ENCODE measurements at regions not wholly inside any gene's neighbourhood (a gene's known extent, or its start where the extent isn't known, plus 50 kb on each side); places are given as distances from the start of the nearest gene placed in this dataset.
"Not testable (repeated sequence)": the region's sequence is repeated elsewhere in the genome, so short reads cannot be mapped to it uniquely, and the experiment has no call there.

DNA sequence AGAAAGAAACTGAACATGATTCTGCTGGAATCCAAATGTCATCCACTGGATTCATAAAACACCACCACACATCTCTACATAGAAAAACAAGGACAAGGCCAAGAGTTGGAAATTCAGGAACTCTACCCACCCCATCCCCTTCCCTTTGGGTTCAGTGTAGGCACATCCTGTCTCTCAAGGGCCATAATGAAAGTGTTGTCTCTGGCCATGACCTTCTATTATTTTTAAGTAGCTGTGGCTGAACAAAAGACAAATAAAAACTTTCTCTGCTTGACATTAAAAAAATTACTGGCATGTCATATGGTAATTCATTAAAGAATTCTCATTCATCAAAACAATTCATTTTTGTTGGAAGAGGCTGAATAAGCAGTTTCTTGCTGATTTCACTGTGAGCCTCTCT is 54.9 kb upstream of the ZBTB18 start:
- DNase-seq (ENCODE audit: low read depth) = no peak

- DNase-seq (ENCODE audit: low read depth) = no peak
Measured at GRCh38 chr1:243991650-243992049, 59.4 kb upstream of the ZBTB18 start.

DNA sequence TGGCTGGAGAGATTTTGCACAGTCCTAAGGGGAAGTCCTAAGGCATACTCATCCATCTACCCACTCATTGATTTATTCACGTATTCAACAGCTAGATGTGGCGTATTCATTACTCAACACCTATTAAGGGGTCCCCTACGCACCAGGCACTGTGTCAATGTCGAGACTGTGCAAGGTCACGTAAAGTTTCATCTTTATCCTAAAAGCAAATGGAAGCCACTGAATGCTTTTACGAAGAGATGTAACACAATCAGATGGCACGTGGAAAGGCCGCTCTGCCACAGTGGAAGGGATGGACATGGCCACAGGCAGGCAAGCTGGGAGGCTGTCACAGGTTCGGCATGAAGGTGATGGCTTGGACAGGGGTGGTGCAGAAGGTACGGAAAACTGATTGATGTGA is 66.3 kb upstream of the ZBTB18 start:
- no peak for DNase-seq (ENCODE audit: low read depth)

DNA sequence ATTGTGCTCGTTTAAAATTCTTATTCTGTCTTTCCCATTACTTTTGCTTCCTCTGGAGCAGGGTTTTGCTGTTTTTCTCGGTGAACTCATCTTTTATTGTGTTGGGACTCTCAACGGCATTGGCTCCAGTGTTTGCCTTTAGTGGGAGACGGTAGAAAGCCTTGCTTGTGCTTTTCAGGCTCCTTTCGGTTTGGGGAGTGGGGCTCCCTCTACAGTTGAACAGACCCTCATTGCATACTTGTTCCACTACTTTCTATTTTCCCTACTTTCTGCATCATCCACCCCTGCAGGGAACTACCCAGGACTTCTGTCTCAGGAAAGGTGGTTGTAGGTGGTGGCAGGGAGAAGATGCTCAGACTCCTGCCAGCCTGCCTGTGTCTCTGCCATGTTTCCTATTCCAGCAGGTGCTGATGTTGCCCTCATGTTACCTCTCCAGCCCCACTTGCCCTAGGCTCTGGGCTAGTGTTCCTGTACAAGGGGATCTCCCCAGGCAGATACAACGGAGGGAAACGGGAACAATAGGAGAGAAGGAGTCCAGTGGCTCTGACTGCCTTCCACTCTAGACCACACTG is 68.5 kb upstream of the ZBTB18 start:
- DNase-seq (ENCODE audit: low read depth) = no peak

DNA sequence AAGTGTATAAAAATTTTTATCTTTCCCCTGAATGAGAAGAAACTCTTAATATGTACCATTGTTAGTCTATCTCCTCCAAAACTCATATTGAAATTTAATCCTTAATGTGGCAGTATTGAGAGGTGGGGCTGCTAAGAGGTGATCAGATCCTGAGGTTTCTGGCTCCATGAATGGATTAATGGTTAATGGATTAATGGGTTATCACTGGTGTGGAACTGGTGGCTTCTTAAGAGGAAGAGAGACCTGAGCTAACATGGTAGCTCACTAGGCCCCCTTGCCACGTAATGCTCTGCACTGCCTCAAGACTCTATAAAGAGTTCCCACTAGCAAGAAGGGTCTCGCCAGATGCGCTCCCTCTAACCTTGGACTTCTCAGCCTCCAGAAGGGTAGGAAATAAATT is 70.6 kb upstream of the ZBTB18 start:
- DNase-seq (ENCODE audit: low read depth) = no peak

- no peak for DNase-seq (ENCODE audit: low read depth)
Measured at GRCh38 chr1:243980071-243980470, 71.0 kb upstream of the ZBTB18 start.

DNA sequence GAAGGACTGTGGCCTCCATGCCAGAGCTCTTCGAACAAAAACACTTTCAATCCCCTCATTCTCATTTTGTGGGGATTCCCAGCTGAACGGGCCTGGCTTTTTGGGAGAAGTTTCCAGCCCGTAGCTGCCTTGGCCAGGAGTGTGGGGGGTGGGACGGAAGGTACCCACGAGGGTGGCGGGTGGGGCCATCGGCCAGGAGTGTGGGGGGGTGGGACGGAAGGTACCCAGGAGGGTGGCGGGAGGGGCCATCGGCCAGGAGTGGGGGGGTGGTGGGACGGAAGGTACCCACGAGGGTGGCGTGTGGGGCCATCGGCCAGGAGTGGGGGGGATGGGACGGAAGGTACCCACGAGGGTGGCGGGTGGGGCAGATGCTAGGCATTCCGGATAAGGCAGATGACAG is 71.7 kb upstream of the ZBTB18 start:
- DNase-seq (ENCODE audit: low read depth) = no peak

GRCh38 chr1:243977094-243977493 is 74.0 kb upstream of the ZBTB18 start:
- no peak for DNase-seq (ENCODE audit: low read depth)

DNA sequence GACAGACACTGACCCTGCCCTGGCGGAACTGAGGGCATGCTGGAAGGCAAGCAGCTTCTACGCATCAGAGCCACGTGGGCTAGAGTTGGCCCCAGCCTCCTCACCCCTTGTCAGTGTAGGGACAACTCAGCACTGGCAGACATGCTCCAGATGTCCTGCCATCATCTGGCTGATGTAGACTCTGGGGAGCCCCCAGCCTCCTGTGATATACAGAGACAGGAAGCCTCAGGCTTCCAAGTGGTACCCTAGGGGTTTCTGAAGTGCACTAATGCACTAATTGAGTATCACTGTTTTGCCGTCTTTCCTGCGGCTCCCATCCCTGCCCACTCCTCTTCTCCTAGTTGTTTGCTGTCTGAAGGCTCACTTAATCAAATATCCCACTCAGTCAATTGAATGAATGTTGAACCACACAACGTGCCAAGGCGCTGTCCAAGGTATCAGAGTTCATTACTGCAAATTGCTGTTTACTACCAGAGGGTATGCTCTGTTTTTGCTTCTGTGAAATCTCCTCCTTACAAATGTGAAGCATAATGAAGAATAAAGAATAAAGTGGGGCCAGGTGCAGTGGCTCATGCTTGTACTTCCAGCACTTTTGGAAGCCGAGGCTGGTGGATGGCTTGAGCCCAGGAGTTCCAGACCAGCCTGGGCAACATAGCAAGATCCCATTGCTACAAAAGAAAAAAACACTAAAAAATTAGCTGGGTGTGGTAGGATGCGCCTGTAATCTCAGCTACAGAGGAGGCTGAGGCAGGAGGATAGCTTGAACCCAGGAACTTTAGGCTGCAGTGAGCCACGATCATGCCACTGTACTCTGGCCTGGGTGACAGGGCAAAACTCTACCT is 76.4 kb upstream of the ZBTB18 start:
- DNase-seq (ENCODE audit: low read depth) = no peak

DNA sequence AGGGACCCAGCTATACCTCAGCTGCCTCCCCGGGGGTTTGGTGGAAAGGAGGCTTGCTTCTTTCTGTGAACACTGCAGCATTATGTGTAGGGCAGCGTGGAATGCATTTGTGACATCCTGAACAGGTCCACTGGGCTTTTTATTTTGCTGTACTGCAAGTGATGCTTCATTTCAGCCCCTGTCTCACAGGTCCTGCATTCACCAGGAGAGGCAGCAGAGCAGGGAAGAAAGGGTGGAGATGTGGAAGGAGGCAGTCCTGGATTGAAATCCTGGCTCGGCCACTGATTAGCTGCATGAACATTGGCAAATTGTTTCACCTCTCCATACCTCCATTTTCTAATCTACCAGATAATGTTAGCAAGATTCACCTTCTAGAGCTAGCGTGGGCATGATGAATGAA is 77.9 kb upstream of the ZBTB18 start:
- DNase-seq (ENCODE audit: low read depth) = no peak

DNA sequence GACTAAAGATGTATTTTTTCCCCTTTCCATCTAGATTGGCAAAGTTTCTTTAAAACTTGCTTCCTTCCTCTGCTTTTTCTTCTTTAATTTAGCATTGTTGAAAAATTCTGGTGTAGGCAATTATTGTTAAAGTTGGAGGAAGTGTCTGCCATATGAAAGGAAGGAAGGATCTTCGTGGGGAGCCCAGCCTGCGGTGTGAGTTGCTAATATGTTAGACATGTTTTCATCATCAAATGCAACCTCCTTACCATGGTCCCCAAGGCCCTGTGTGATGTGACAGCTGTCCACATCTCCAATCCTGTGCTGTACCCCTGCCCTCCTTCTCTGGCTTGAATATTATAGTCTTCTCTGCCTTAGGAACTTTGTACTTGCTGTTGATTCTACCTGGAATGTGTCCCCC is 81.0 kb upstream of the ZBTB18 start:
- no peak for DNase-seq (ENCODE audit: low read depth)

DNA sequence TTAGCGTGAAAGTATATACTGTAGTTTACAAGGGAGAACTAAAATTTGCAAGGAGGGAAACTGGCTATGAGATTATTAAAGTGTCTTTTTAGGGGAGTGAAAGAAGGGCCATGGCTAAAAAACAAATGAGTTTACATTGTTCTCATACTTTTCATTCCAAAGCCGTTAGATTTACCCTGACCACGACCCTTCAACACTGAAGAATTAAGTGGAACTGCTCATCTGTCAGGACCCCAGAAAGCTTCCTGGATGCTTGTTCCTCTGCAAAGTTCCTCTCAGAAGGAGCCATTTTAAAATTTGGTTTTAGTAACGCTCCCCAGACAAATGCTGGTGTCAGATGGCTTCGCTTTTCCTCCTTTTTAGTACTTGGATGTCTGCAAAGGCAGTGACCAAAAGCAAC is 82.7 kb upstream of the ZBTB18 start:
- DNase-seq (ENCODE audit: low read depth) = no peak

DNA sequence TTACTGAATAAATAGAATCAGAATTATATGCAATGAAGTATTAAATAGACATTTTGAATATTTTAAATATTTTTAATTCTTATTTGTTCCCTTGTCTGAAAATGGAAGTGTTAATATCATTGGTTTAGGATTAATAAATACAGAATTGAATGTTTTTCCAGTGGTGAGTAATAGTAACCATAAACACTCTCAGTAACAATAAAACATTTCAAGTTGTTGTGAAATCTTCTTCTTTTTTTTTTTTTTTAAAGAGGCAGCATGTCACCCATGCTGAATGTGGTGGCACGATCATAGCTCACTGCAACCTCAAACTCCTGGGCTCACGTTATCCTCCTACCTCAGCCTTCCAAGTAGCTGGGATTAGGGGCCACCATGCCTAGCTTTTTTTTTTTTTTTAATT is 86.2 kb upstream of the ZBTB18 start:
- DNase-seq (ENCODE audit: low read depth) = no peak

- no peak for DNase-seq (ENCODE audit: low read depth)
Measured at GRCh38 chr1:243963571-243963970, 87.5 kb upstream of the ZBTB18 start.

- DNase-seq (ENCODE audit: low read depth) = no peak
Measured at GRCh38 chr1:243962541-243962940, 88.5 kb upstream of the ZBTB18 start.

GRCh38 chr1:243959998-243960397 is 91.1 kb upstream of the ZBTB18 start:
- no peak for DNase-seq (ENCODE audit: low read depth)

- DNase-seq (ENCODE audit: low read depth) = no peak
Measured at GRCh38 chr1:243957141-243957540, 93.9 kb upstream of the ZBTB18 start.

DNA sequence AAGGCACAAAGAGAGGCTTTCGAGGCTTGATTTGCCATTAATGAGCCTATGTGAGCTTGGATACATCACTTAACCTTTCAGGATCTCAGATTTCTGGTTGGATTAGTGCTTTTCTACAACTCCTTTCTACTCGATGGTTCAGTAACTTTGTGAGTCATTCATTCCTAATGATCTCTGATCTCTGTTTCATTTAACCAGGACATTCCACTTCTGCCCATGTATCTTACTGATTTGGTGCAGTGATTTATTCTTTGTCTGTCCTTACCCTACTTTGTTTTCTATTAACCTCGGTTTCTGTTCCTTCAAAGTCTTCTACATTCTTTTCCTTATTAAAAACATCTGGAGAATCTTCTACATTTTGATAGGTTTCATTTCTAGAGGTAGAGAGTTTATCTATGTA is 94.6 kb upstream of the ZBTB18 start:
- DNase-seq (ENCODE audit: low read depth) = no peak

GRCh38 chr1:243951207-243951606 is 99.9 kb upstream of the ZBTB18 start:
- not testable (repeated sequence) for DNase-seq (ENCODE audit: low read depth)

DNA sequence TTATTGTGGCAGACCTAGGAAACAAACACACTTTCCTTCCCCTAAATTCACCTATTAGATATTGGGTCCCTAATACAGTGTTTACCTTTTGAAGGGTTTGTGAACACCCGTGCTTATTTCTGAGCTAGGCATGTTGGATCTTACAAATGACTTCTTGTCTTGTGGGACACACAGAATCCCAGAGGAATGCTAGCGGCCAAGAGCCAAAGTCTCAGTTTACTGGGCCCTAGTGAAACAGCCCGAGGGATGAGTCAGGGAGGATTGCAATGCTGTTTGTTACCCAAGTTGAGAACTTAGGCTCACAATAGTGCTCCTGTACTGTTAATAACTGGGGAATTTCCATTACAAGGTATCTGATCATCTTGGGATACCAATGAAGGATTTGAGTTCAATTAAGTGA is 100.1 kb upstream of the AKT3 start:
- no peak for DNase-seq (ENCODE audit: low read depth)

- DNase-seq (ENCODE audit: low read depth) = peak; percentile 13
Measured at GRCh38 chr1:243946946-243947345, 96.9 kb upstream of the AKT3 start.

- DNase-seq (ENCODE audit: low read depth) = no peak
Measured at GRCh38 chr1:243946253-243946652, 96.2 kb upstream of the AKT3 start.

DNA sequence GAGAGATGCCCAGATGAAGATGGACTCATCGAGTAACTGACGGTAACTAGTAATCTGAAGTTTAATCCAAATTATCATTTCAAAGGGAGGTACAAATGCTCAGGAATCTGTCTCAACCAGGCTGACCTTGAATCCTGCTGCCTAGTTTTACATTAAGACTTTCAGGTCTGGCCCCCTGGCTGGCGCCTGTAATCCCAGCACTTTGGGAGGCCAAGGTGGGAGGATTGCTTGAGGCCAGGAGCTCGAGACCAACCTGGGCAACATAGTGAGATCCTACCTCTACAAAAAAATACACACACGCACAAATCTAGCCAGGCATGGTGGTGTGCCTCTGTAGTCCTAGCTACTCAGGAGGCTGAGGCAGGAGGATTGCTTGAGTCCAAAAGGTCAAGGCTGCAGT is 95.7 kb upstream of the AKT3 start:
- DNase-seq (ENCODE audit: low read depth) = no peak

Data from stimulated activated CD8-positive, alpha-beta memory T cell treated with anti-CD3 and anti-CD28 coated beads, Interleukin-7, amount 100 ng/mL, for 24 hours (primary cell).